H1 (cell line): ENCODE measurements at regions not wholly inside any gene's neighbourhood (a gene's known extent, or its start where the extent isn't known, plus 50 kb on each side); places are given as distances from the start of the nearest gene placed in this dataset.

Experiments
- JUND ChIP-seq: IDR thresholded peaks from 2 replicates; pipeline ENCODE4 v1.6.1; 2011; ENCODE audit warnings: mild to moderate bottlenecking, improper control_type of control experiment, low read length
- POU5F1 ChIP-seq: IDR thresholded peaks from 2 replicates; pipeline ENCODE4 v1.6.1; 2011; ENCODE audit warnings: low read depth, mild to moderate bottlenecking, low read length, moderate library complexity
- TAF1 ChIP-seq: IDR thresholded peaks from 2 replicates; pipeline ENCODE4 v1.6.1; 2011; ENCODE audit warnings: mild to moderate bottlenecking, low read depth, low read length
- ZNF274 ChIP-seq: IDR thresholded peaks from 2 replicates; pipeline ENCODE4 v1.7.0; 2012; ENCODE audit warnings: low read length, borderline replicate concordance; ENCODE audit errors: extremely low read depth
- TF ChIP-seq, protein P1 (sequence below), 3 experiments: IDR thresholded peaks; 1 replicate in 2 of 3; 2 replicates in 1 of 3; pipeline versions ENCODE4 v1.5.1 to v1.6.1; 2011; ENCODE audit warnings: low read length in 3 of 3, mild to moderate bottlenecking in 3 of 3, inconsistent platforms in 2 of 3, low read depth in 1 of 3, moderate library complexity in 1 of 3; ENCODE audit not compliant: insufficient read depth in 1 of 3; ENCODE audit errors: control extremely low read depth in 1 of 3

DNA sequence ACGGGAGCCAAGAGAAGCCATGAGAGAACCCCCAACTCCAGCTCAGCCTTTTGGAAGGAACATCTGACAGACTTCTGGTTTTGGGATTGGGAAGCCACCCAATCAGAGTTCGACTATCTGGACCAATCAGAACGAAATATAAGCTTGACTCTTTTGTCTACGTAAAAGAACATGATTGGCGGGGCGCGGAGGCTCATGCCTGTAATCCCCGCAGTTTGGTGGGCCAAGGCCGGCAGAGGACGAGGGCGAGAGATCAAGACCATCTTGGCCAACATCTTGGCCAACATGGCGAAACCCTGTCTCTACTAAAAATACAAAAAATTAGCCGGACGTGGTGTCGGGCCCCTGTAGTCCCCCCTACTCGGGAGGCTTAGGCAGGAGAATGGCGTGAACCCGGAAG lies 380.3 kb downstream of the TBL1XR1 start:
- TF ChIP-seq, protein P1, sequence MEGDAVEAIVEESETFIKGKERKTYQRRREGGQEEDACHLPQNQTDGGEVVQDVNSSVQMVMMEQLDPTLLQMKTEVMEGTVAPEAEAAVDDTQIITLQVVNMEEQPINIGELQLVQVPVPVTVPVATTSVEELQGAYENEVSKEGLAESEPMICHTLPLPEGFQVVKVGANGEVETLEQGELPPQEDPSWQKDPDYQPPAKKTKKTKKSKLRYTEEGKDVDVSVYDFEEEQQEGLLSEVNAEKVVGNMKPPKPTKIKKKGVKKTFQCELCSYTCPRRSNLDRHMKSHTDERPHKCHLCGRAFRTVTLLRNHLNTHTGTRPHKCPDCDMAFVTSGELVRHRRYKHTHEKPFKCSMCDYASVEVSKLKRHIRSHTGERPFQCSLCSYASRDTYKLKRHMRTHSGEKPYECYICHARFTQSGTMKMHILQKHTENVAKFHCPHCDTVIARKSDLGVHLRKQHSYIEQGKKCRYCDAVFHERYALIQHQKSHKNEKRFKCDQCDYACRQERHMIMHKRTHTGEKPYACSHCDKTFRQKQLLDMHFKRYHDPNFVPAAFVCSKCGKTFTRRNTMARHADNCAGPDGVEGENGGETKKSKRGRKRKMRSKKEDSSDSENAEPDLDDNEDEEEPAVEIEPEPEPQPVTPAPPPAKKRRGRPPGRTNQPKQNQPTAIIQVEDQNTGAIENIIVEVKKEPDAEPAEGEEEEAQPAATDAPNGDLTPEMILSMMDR (IDR thresholded peaks at IDR 0.05; ENCODE audit: control extremely low read depth in 1 of 3, insufficient read depth in 1 of 3, low read depth in 1 of 3, low read length in 3 of 3), result no peak
- no peak for TF ChIP-seq TAF1
- TF ChIP-seq ZNF274, result no peak
- no peak for TF ChIP-seq POU5F1
- no peak for TF ChIP-seq JUND
